Activated CD4-positive, alpha-beta T cell treated with anti-CD3 and anti-CD28 coated beads, Interleukin-2, amount 10 ng/mL, durations not matched to agents 7 days and 5 days (primary cell): ENCODE measurements at regions not wholly inside any gene's neighbourhood (a gene's known extent, or its start where the extent isn't known, plus 50 kb on each side); places are given as distances from the start of the nearest gene placed in this dataset.
A peak's percentile ranks its signal among the peaks of the same experiment; 100 is the strongest.

Experiments
- CTCF ChIA-PET: fragments of 350-600 bp; sonication (Branson Sonifier 250); formaldehyde crosslinking; loops from one replicate; lab custom pipeline; 2021; ENCODE audit warnings: antibody characterized with exemption; lab: Charles Lee
- POLR2A ChIA-PET: fragments of 350-600 bp; sonication (Branson Sonifier 250); formaldehyde crosslinking; loops from one replicate; lab custom pipeline; 2021; ENCODE audit warnings: antibody characterized with exemption; lab: Charles Lee
- DNase-seq: peaks from one replicate; pipeline ENCODE4 v3.0.0-alpha.2; 2020
- H3K27ac Mint-ChIP-seq: one replicate; pipeline ENCODE4 v1.8.0; 2021; ENCODE audit warnings: mild to moderate bottlenecking, moderate library complexity, mixed read lengths
- H3K27me3 Mint-ChIP-seq: one replicate; pipeline ENCODE4 v1.8.0; 2021; ENCODE audit warnings: mixed read lengths
- H3K36me3 Mint-ChIP-seq: one replicate; pipeline ENCODE4 v1.8.0; 2021; ENCODE audit warnings: low read depth, mixed read lengths
- H3K4me1 Mint-ChIP-seq: one replicate; pipeline ENCODE4 v1.8.0; 2021; ENCODE audit warnings: mixed read lengths
- H3K4me3 Mint-ChIP-seq: one replicate; pipeline ENCODE4 v1.8.0; 2021; ENCODE audit warnings: mild to moderate bottlenecking, moderate library complexity, mixed read lengths
- H3K9me3 Mint-ChIP-seq: one replicate; pipeline ENCODE4 v1.8.0; 2021; ENCODE audit warnings: mixed read lengths

DNA sequence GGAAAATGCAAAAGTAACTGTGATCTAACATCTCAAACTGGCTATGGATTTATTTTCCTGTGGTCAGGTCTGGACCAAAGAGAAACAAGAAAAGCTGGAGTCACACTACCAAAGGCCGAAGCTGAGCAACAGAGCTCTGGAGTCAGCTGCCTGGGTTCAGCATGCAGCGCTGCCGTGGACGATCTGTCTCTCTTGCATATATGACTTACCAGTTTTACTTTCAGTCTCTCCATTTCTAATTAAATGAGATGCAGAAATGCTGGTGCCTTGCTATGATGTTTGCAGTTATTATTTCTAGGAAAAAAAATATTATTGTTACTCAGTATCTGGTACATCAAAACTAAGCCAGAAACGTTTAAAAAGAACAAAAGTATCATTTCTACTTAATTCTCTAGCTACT is 813.2 kb downstream of the RNF144A start:
- peaks cover 58% of the 10 kb centered on the region for H3K36me3 Mint-ChIP-seq
- H3K4me3 Mint-ChIP-seq = peak overlapping the region; percentile 78
- H3K27ac Mint-ChIP-seq = peak overlapping the region; percentile 81
- peaks cover 4% of the 10 kb centered on the region for H3K9me3 Mint-ChIP-seq
- peak; percentile 9 for DNase-seq
- ChIA-PET CTCF (interaction anchor here (0.9 kb wide), 1 partner anchor 14 kb away, joined by 3 read pairs; no protein-coding TSS in a partner anchor), POLR2A (interaction anchor here (0.7 kb wide), 1 partner anchor 288 kb away, joined by 3 read pairs; no protein-coding TSS in a partner anchor)
- H3K27me3 Mint-ChIP-seq = no peaks in the 10 kb centered on the region
- H3K4me1 Mint-ChIP-seq = peaks cover 35% of the 10 kb centered on the region

GRCh38 chr2:7730990-7731389 is 813.8 kb downstream of the RNF144A start:
- peaks cover 61% of the 10 kb centered on the region for H3K36me3 Mint-ChIP-seq
- DNase-seq = no peak
- ChIA-PET POLR2A (interaction anchor here (0.7 kb wide), 1 partner anchor 289 kb away, joined by 3 read pairs; no protein-coding TSS in a partner anchor), CTCF (interaction anchor here (0.9 kb wide), 1 partner anchor 14 kb away, joined by 3 read pairs; no protein-coding TSS in a partner anchor)
- H3K4me3 Mint-ChIP-seq = peak overlapping the region; percentile 78
- H3K27me3 Mint-ChIP-seq = no peaks in the 10 kb centered on the region
- H3K9me3 Mint-ChIP-seq = peaks cover 6% of the 10 kb centered on the region
- H3K4me1 Mint-ChIP-seq = peaks cover 30% of the 10 kb centered on the region
- H3K27ac Mint-ChIP-seq = no peak overlapping the region

DNA sequence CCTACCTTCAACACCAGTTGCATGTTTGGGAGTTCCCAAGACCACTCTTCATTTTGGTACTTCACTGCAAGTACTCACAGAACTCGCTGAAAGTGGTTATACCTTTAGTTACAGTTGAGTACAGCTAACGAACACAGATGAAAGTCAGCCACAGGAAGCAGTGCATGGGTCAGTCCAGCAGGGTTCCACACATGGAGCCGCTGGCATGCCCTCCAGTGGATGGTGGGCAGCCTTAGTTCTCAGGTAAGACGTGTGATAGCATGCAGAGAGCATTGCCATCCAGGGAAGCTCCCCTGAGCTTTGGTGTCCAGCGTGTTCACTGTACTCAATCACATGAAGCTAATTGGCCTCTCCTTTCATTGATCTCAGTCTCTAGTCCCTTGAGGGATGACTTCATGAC is 815.3 kb downstream of the RNF144A start:
- H3K36me3 Mint-ChIP-seq = peaks cover 58% of the 10 kb centered on the region
- peaks cover 22% of the 10 kb centered on the region for H3K4me1 Mint-ChIP-seq
- CTCF ChIA-PET = no interaction called here
- POLR2A ChIA-PET = no interaction called here
- H3K27ac Mint-ChIP-seq = no peak overlapping the region
- H3K9me3 Mint-ChIP-seq = peaks cover 6% of the 10 kb centered on the region
- no peak for DNase-seq
- no peaks in the 10 kb centered on the region for H3K27me3 Mint-ChIP-seq
- no peak overlapping the region for H3K4me3 Mint-ChIP-seq

DNA sequence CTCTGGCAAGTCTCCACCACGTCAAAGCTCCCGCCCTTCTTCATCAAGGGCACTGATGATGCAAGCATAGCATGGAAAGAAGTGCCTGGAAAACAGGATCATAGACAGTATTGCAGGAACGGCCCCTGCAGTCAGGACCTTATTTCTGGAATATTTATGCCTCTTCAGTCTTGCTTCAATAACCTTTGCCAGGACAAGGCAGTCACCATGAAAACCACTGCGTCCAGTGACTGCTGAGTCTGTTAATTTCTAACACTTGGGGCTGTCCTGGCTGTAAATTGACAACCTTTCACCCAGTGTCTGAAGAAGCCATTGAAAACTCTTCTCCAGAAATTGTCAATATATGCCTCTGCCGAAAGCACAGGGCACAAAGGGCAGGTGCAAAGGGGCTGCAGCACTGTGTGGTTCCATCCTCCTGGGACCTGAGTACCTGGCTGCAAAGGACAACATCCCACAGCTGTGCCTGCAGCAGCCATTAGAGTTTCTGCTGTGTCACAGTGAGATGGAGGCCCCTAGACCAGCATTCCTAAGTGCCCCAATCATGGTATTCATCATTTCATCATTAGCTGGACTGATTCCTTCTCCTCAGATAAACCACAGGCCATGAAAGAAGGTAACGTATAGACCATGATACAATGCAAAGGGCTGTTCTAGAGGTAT is 819.6 kb downstream of the RNF144A start:
- no peak overlapping the region for H3K4me3 Mint-ChIP-seq
- H3K27me3 Mint-ChIP-seq = no peaks in the 10 kb centered on the region
- no peak for DNase-seq
- peaks cover 24% of the 10 kb centered on the region for H3K36me3 Mint-ChIP-seq
- H3K4me1 Mint-ChIP-seq = peaks cover 2% of the 10 kb centered on the region
- CTCF ChIA-PET = no interaction called here
- no peak overlapping the region for H3K27ac Mint-ChIP-seq
- peaks cover 7% of the 10 kb centered on the region for H3K9me3 Mint-ChIP-seq
- POLR2A ChIA-PET = no interaction called here

DNA sequence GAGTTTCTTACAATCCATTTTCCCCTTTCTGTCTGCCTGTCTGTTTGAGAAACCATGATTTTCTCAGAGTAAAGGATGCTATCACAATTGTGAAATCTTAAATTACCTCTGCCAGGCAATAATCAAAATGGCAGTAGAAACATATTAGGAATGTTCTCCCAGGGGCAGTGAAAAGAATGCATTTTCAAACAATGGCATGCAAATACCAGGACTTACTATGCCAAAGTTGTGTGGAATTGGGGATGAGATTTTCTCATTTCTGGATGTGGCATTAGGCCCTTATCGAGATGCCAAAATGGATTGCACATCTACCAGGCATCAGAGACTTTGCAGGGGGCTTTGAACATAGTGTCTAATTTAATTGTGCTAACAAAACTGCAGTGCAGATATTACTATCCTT is 821.4 kb downstream of the RNF144A start:
- no peaks in the 10 kb centered on the region for H3K4me1 Mint-ChIP-seq
- no peak for DNase-seq
- no peaks in the 10 kb centered on the region for H3K27me3 Mint-ChIP-seq
- peaks cover 14% of the 10 kb centered on the region for H3K9me3 Mint-ChIP-seq
- no peak overlapping the region for H3K27ac Mint-ChIP-seq
- H3K36me3 Mint-ChIP-seq = peaks cover 22% of the 10 kb centered on the region
- ChIA-PET POLR2A (no interaction called here), CTCF (interaction anchor here (0.6 to 1.5 kb wide), 3 partner anchors 10 to 801 kb away, joined by 3 to 4 read pairs (median 3); no protein-coding TSS in a partner anchor)
- H3K4me3 Mint-ChIP-seq = no peak overlapping the region

DNA sequence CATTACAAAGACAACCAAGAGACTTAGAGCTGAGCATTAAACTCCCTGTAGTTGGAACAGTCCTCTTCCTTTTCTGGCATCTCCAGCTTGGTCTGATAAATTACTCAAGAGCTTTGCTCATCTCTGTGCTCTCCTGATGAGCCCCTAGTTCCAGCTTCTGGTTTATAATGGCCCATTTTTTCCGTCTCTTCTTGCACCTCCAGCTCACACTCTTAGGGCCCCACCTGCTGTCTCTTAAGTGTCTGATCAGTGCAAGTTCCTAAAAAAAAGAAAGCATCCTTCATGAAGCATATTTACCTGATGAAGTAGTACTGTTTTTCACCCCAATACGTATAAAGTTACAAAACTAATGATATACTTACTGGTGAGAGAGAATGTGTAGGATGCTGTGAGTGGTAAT is 822.9 kb downstream of the RNF144A start:
- Mint-ChIP-seq H3K27me3 (no peaks in the 10 kb centered on the region), H3K4me1 (peaks cover 7% of the 10 kb centered on the region), H3K4me3 (no peak overlapping the region), H3K27ac (no peak overlapping the region), H3K9me3 (peaks cover 24% of the 10 kb centered on the region), H3K36me3 (peaks cover 23% of the 10 kb centered on the region)
- ChIA-PET CTCF (interaction anchor here (0.8 to 1.5 kb wide), 4 partner anchors 9 to 942 kb away, joined by 3 to 5 read pairs (median 4); partner anchors contain the start of gene ID2), POLR2A (no interaction called here)
- DNase-seq = no peak

GRCh38 chr2:7742301-7742700 is 825.1 kb downstream of the RNF144A start:
- no peak for DNase-seq
- no peak overlapping the region for H3K4me3 Mint-ChIP-seq
- peaks cover 18% of the 10 kb centered on the region for H3K36me3 Mint-ChIP-seq
- POLR2A ChIA-PET = no interaction called here
- no peaks in the 10 kb centered on the region for H3K27me3 Mint-ChIP-seq
- no peak overlapping the region for H3K27ac Mint-ChIP-seq
- peaks cover 24% of the 10 kb centered on the region for H3K9me3 Mint-ChIP-seq
- CTCF ChIA-PET = no interaction called here
- H3K4me1 Mint-ChIP-seq = peaks cover 9% of the 10 kb centered on the region

DNA sequence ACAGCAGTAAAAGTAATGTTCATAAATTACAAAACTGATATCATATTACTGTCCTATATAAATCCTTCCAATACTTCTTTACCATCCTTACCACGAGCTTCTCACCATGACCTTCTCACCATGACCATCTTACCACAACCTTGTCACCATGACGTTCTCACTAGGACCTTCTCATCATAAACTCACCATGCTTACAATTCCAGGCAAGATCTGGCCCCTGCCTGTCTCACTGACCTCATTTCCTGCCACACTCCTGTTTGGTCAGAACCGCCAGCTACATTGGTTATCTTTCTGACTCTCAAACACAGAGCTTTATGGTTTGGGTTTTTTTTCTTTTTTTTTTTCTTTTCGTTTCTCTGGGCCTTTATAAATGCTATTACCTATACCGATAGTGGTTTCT is 827.6 kb downstream of the RNF144A start:
- Mint-ChIP-seq H3K27ac (no peak overlapping the region), H3K27me3 (no peaks in the 10 kb centered on the region), H3K4me3 (no peak overlapping the region), H3K36me3 (peaks cover 18% of the 10 kb centered on the region), H3K4me1 (peaks cover 12% of the 10 kb centered on the region), H3K9me3 (peaks cover 21% of the 10 kb centered on the region)
- peak; percentile 30 for DNase-seq
- POLR2A ChIA-PET = no interaction called here
- CTCF ChIA-PET = interaction anchor here (0.6 to 1.2 kb wide), 5 partner anchors 12 to 184 kb away, joined by 3 read pairs; no protein-coding TSS in a partner anchor

- no peaks in the 10 kb centered on the region for H3K27me3 Mint-ChIP-seq
- peaks cover 21% of the 10 kb centered on the region for H3K9me3 Mint-ChIP-seq
- H3K4me1 Mint-ChIP-seq = peaks cover 12% of the 10 kb centered on the region
- peaks cover 18% of the 10 kb centered on the region for H3K36me3 Mint-ChIP-seq
- H3K27ac Mint-ChIP-seq = no peak overlapping the region
- CTCF ChIA-PET = interaction anchor here (1.0 to 1.2 kb wide), 2 partner anchors 11 to 23 kb away, joined by 3 read pairs; no protein-coding TSS in a partner anchor
- no peak overlapping the region for H3K4me3 Mint-ChIP-seq
- POLR2A ChIA-PET = no interaction called here
- DNase-seq = no peak
These were observed 828.2 kb downstream of the RNF144A start for GRCh38 chr2:7745369-7745768.

DNA sequence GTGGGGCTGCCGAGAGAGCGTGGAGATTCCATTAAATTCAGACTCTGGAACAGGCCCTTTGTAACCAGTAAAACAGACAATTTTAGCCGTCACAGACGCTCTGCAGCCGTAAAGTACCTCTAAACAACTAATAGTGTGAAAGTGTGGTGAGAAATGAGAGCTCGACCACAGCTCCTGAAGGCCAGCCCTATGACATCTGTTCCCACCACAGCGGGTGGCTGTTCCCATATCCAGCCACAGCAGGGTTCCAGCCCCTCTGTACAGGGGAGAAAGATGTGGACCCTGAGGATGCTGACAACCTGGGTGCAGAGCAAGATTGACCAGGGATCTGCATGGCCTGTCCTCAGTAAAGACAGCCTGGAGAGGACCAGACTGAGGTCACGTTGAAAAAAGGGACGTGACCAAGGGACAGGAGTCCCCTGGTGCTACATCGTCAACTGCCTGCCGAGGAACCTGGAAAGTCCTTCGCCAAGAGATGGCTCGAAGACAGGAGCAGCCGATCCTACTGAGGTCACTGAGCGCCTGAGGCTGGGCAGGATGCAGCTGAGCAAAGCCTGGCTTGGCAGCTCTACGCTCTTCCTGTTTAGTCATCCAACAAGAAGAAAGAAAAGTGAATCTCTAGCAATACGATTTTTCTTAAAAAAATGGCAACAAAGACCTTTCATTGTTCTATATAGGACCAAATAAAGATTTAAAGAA is 831.7 kb downstream of the RNF144A start:
- Mint-ChIP-seq H3K9me3 (peaks cover 18% of the 10 kb centered on the region), H3K36me3 (peaks cover 7% of the 10 kb centered on the region), H3K27ac (no peak overlapping the region), H3K27me3 (no peaks in the 10 kb centered on the region), H3K4me3 (no peak overlapping the region), H3K4me1 (peaks cover 12% of the 10 kb centered on the region)
- CTCF ChIA-PET = interaction anchor here (0.6 to 1.6 kb wide), 4 partner anchors 9 to 1804 kb away, joined by 3 to 4 read pairs (median 4); no protein-coding TSS in a partner anchor
- no peak for DNase-seq
- POLR2A ChIA-PET = no interaction called here

DNA sequence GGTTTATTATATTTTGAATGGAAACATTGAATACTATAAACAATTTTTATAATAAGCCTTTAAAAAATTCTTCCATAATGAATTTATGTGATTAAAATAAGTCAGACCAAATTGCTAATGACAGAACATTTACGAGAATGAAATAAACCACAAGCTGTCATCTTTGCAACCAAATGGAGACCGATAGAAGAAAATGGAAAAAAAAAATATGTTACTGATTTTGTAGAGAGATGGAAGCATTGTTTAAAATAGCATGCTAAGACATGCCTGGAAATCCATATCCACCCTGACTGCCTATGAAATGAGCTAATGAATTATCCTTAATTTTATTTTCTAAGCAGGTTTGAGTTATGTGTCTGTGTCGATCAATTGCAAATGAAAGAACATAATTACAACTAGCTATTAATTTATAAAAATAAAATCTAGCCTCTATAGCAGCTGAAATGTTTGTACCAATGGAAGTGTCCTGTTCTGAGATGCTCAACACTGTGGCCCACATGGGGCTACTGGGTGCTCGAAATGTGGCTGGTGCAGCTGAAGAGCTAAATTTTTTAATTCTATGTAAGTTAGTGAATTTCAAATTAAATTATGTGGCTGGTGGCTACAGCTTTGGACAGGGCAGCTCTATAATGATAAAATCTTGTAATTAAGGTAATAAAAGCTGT is 832.8 kb downstream of the RNF144A start:
- no peak overlapping the region for H3K27ac Mint-ChIP-seq
- H3K27me3 Mint-ChIP-seq = no peaks in the 10 kb centered on the region
- H3K9me3 Mint-ChIP-seq = peaks cover 22% of the 10 kb centered on the region
- no peak overlapping the region for H3K4me3 Mint-ChIP-seq
- no peak for DNase-seq
- ChIA-PET POLR2A (no interaction called here), CTCF (interaction anchor here (1.6 kb wide), 1 partner anchor 140 kb away, joined by 4 read pairs; no protein-coding TSS in a partner anchor)
- H3K4me1 Mint-ChIP-seq = peaks cover 5% of the 10 kb centered on the region
- H3K36me3 Mint-ChIP-seq = peaks cover 12% of the 10 kb centered on the region

- Mint-ChIP-seq H3K27ac (no peak overlapping the region), H3K36me3 (peaks cover 16% of the 10 kb centered on the region), H3K4me3 (no peak overlapping the region), H3K27me3 (peaks cover 2% of the 10 kb centered on the region), H3K4me1 (peaks cover 3% of the 10 kb centered on the region), H3K9me3 (peaks cover 32% of the 10 kb centered on the region)
- ChIA-PET POLR2A (no interaction called here), CTCF (interaction anchor here (1.2 kb wide), 1 partner anchor 13 kb away, joined by 3 read pairs; no protein-coding TSS in a partner anchor)
- DNase-seq = no peak
These were observed 835.1 kb downstream of the RNF144A start for GRCh38 chr2:7752291-7752690.
